Sigmoid colon (tissue), 4 donors: ENCODE measurements at regions not wholly inside any gene's neighbourhood (a gene's known extent, or its start where the extent isn't known, plus 50 kb on each side); places are given as distances from the start of the nearest gene placed in this dataset.

Experiments used
- POLR2A ChIP-seq, 2 donors: fragments of 450-650 bp; IDR thresholded peaks; one replicate each; pipeline ENCODE4 v1.6.1; 2016; ENCODE audit warnings: antibody characterized with exemption in 2 of 2, mild to moderate bottlenecking in 2 of 2, moderate library complexity in 2 of 2
- POLR2AphosphoS5 ChIP-seq, 4 donors: sonication (generic); formaldehyde crosslinking; IDR thresholded peaks; one replicate each; pipeline ENCODE4 v1.6.1; 2017; ENCODE audit warnings: antibody characterized with exemption in 4 of 4
- TF ChIP-seq, protein P1 (sequence below), 4 experiments: fragments of 450-650 bp in 3 of 4; fragments of 200-600 bp in 1 of 4; IDR thresholded peaks; one replicate each; pipeline ENCODE4 v1.5.1; 2016 to 2019; ENCODE audit warnings: antibody characterized with exemption in 4 of 4, mild to moderate bottlenecking in 3 of 4, moderate library complexity in 2 of 4

DNA sequence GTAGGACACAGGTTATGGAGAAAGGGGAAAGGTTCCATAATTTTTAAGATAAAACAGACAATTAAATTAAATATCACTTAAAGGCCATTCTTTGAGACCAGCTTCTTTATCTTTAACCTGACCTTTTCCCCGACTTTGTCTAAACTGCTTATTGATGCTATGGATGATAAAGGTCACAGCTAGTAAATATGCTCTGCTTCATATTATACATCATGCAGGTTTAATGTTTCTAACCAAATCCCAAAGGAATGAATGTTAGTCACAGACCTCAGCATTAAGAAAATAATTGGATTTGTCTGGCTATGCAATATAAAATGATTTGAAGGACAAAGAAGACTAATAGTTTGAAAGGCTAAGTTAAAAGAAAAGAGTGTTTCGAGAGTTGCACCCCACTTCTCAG, 147.6 kb downstream of the ST8SIA4 start:
- TF ChIP-seq, protein P1, sequence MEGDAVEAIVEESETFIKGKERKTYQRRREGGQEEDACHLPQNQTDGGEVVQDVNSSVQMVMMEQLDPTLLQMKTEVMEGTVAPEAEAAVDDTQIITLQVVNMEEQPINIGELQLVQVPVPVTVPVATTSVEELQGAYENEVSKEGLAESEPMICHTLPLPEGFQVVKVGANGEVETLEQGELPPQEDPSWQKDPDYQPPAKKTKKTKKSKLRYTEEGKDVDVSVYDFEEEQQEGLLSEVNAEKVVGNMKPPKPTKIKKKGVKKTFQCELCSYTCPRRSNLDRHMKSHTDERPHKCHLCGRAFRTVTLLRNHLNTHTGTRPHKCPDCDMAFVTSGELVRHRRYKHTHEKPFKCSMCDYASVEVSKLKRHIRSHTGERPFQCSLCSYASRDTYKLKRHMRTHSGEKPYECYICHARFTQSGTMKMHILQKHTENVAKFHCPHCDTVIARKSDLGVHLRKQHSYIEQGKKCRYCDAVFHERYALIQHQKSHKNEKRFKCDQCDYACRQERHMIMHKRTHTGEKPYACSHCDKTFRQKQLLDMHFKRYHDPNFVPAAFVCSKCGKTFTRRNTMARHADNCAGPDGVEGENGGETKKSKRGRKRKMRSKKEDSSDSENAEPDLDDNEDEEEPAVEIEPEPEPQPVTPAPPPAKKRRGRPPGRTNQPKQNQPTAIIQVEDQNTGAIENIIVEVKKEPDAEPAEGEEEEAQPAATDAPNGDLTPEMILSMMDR (IDR thresholded peaks at IDR 0.05): no peak
- no peak for TF ChIP-seq POLR2A (IDR thresholded peaks at IDR 0.05)
- no peak for TF ChIP-seq POLR2AphosphoS5 (IDR thresholded peaks at IDR 0.05)
